ENCODE measurements at regions not wholly inside any gene's neighbourhood (a gene's known extent, or its start where the extent isn't known, plus 50 kb on each side); places are given as distances from the start of the nearest gene placed in this dataset.
"Not testable (repeated sequence)": the region's sequence is repeated elsewhere in the genome, so short reads cannot be mapped to it uniquely, and the experiment has no call there.

- DNase-seq (ENCODE audit: low read depth) = peak; percentile 90
- H3K4me3 ChIP-seq (ENCODE audit: low read depth, low read length) = not testable (repeated sequence)
- TF ChIP-seq CTCF (IDR thresholded peaks at IDR 0.05; ENCODE audit: insufficient read depth, low read length) = peak; percentile 5
Observed at GRCh38 chr6:127397171-127397597, 53.8 kb upstream of the ECHDC1 start.
